A549 (cell line): ENCODE measurements at regions not wholly inside any gene's neighbourhood (a gene's known extent, or its start where the extent isn't known, plus 50 kb on each side); places are given as distances from the start of the nearest gene placed in this dataset.

Source experiments
- ATAC-seq, 2 experiments: fragments of 200-7000 bp in 1 of 2; fragments of >200 bp in 1 of 2; cut with Nextera tagmentation in 1 of 2; cut with Tn5 transposase in 1 of 2; 3 replicates each; pipeline versions ENCODE4 v1.8.0 to v1.9.1; 2018 to 2020; ENCODE audit warnings: mild to moderate bottlenecking in 1 of 2, moderate library complexity in 1 of 2
- CTCF ChIA-PET: fragments of 300-600 bp; sonication (Branson Sonifier 250); formaldehyde crosslinking; extraction: SDS; loops from one replicate; lab custom pipeline; 2021; ENCODE audit warnings: antibody characterized with exemption, inconsistent platforms; lab: Yijun Ruan, JAX
- POLR2A ChIA-PET: fragments of 350-600 bp; formaldehyde crosslinking; extraction: SDS; loops from one replicate; lab custom pipeline; 2021; ENCODE audit warnings: antibody characterized with exemption, inconsistent platforms; lab: Yijun Ruan, JAX
- DNase-seq, 2 experiments: peaks; one replicate each; pipeline versions ENCODE4 v3.0.0 to v3.0.0-alpha.2; 2011 to 2016; ENCODE audit warnings: low read depth in 1 of 2, low spot score in 1 of 2
- FAIRE-seq: peaks from 2 replicates; lab custom pipeline; 2011; peaks lifted over from hg19 to GRCh38; lab: Jason Lieb, UNC
- H3K27ac ChIP-seq, 2 experiments: fragments of >200 bp; sonication (Bioruptor Twin); formaldehyde crosslinking; 3 replicates each; pipeline ENCODE4 v1.5.1; 2016 to 2017
- H3K4me1 ChIP-seq: fragments of >200 bp; sonication (Bioruptor Twin); formaldehyde crosslinking; 3 replicates; pipeline ENCODE4 v1.6.1; 2016
- H3K4me2 ChIP-seq: fragments of >200 bp; sonication (Bioruptor Twin); formaldehyde crosslinking; 3 replicates; pipeline ENCODE4 v1.6.1; 2016
- H3K4me3 ChIP-seq: fragments of >200 bp; sonication (Bioruptor Twin); formaldehyde crosslinking; 3 replicates; pipeline ENCODE4 v1.5.1; 2016
- H3K9me3 ChIP-seq: fragments of >200 bp; sonication (Bioruptor Twin); formaldehyde crosslinking; 3 replicates; pipeline ENCODE4 v1.6.1; 2016
- CBX2 ChIP-seq: fragments of 200-600 bp; sonication (generic); IDR thresholded peaks from 2 replicates; pipeline ENCODE4 v1.6.1; 2016; ENCODE audit warnings: low read depth, mild to moderate bottlenecking, borderline replicate concordance
- CBX8 ChIP-seq: fragments of 200-600 bp; sonication (generic); IDR thresholded peaks from 2 replicates; pipeline ENCODE4 v1.6.1; 2016
- CHD4 ChIP-seq: fragments of 200-600 bp; sonication (generic); IDR thresholded peaks from 2 replicates; pipeline ENCODE4 v1.6.1; 2016; ENCODE audit warnings: antibody characterized with exemption, mild to moderate bottlenecking, borderline replicate concordance
- EHMT2 ChIP-seq: fragments of 200-600 bp; sonication (generic); IDR thresholded peaks from 2 replicates; pipeline ENCODE4 v1.6.1; 2016; ENCODE audit warnings: antibody characterized with exemption, low read depth, mild to moderate bottlenecking, moderate library complexity
- ESRRA ChIP-seq: fragments of 150-350 bp; IDR thresholded peaks from 2 replicates; pipeline ENCODE4 v1.6.1; 2014; ENCODE audit warnings: mild to moderate bottlenecking, low read length, borderline replicate concordance
- FOSL2 ChIP-seq, 2 experiments: fragments of 450-650 bp in 1 of 2; fragments of >200 bp in 1 of 2; sonication (Bioruptor Twin) in 1 of 2; formaldehyde crosslinking; IDR thresholded peaks; 2 replicates each; pipeline versions ENCODE4 v1.5.0 to v1.6.1; 2016 to 2020; ENCODE audit warnings: mild to moderate bottlenecking in 1 of 2, moderate library complexity in 1 of 2
- FOXS1 ChIP-seq: fragments of 250-450 bp; sonication (Bioruptor Pico); IDR thresholded peaks from 2 replicates; pipeline ENCODE4 v1.5.0; 2020; ENCODE audit warnings: mild to moderate bottlenecking, moderate library complexity
- GATA3 ChIP-seq: IDR thresholded peaks from 2 replicates; pipeline ENCODE4 v1.6.1; 2012; ENCODE audit warnings: borderline replicate concordance
- HDAC2 ChIP-seq: fragments of 200-600 bp; sonication (generic); IDR thresholded peaks from 2 replicates; pipeline ENCODE4 v1.6.1; 2016
- HOXB5 ChIP-seq: fragments of 250-450 bp; sonication (Bioruptor Pico); IDR thresholded peaks from 2 replicates; pipeline ENCODE4 v1.5.0; 2020; ENCODE audit warnings: mild to moderate bottlenecking, moderate library complexity
- JUN ChIP-seq, 2 experiments: fragments of >200 bp; sonication (Bioruptor Twin); formaldehyde crosslinking; IDR thresholded peaks; 2 replicates in 1 of 2; 3 replicates in 1 of 2; pipeline ENCODE4 v1.6.1; 2016 to 2017
- JUNB ChIP-seq: fragments of >200 bp; sonication (Bioruptor Twin); formaldehyde crosslinking; IDR thresholded peaks from 2 replicates; pipeline ENCODE4 v1.6.1; 2016
- RAD21 ChIP-seq, 2 experiments: fragments of >200 bp in 1 of 2; sonication (Bioruptor Twin) in 1 of 2; formaldehyde crosslinking in 1 of 2; IDR thresholded peaks in 1 of 2; conservative IDR thresholded peaks in 1 of 2; 2 replicates in 1 of 2; 3 replicates in 1 of 2; pipeline ENCODE4 v1.6.1; 2012 to 2018; ENCODE audit warnings: inconsistent platforms in 1 of 2
- RARB ChIP-seq: fragments of 250-450 bp; sonication (Bioruptor Pico); IDR thresholded peaks from 2 replicates; pipeline ENCODE4 v1.8.0; 2021; ENCODE audit warnings: mild to moderate bottlenecking, moderate library complexity
- RCOR1 ChIP-seq: fragments of 150-350 bp; IDR thresholded peaks from 2 replicates; pipeline ENCODE4 v1.6.1; 2014; ENCODE audit warnings: antibody characterized with exemption, low read length, low read depth
- RNF2 ChIP-seq: fragments of 200-600 bp; sonication (generic); IDR thresholded peaks from 2 replicates; pipeline ENCODE4 v1.6.1; 2016; ENCODE audit warnings: low read depth, mild to moderate bottlenecking, antibody characterized with exemption, moderate library complexity, borderline replicate concordance
- SMC3 ChIP-seq: fragments of >200 bp; sonication (Bioruptor Twin); formaldehyde crosslinking; IDR thresholded peaks from 3 replicates; pipeline ENCODE4 v1.6.1; 2018; ENCODE audit warnings: inconsistent platforms
- TP53 ChIP-seq: fragments of 250-450 bp; sonication (Bioruptor Pico); IDR thresholded peaks from 2 replicates; pipeline ENCODE4 v1.5.0; 2021; ENCODE audit warnings: mild to moderate bottlenecking, moderate library complexity
- WGBS: methylation state at CpG from one replicate; pipeline ENCODE4 v1.1.6; 2017; ENCODE audit errors: missing lambda C conversion rate; 5-methylcytosine and 5-hydroxymethylcytosine counted together
- TF ChIP-seq, protein P1 (sequence below): IDR thresholded peaks from 2 replicates; pipeline ENCODE4 v1.6.1; 2012
- TF ChIP-seq, protein P2 (sequence below): fragments of 250-450 bp; sonication (Bioruptor Pico); IDR thresholded peaks from 2 replicates; pipeline ENCODE4 v1.5.0; 2020; ENCODE audit warnings: low read depth, mild to moderate bottlenecking, moderate library complexity
- TF ChIP-seq, protein P3 (sequence below): fragments of 250-450 bp; sonication (Bioruptor Pico); IDR thresholded peaks from 2 replicates; pipeline ENCODE4 v1.5.0; 2021; ENCODE audit warnings: mild to moderate bottlenecking, moderate library complexity, borderline replicate concordance
- TF ChIP-seq, protein P4 (sequence below): IDR thresholded peaks from 2 replicates; pipeline ENCODE4 v1.6.1; 2012
- TF ChIP-seq, protein P5 (sequence below): fragments of 200-600 bp; sonication (generic); IDR thresholded peaks from 2 replicates; pipeline ENCODE4 v1.6.1; 2016; ENCODE audit warnings: antibody characterized with exemption, mild to moderate bottlenecking, moderate library complexity

DNA sequence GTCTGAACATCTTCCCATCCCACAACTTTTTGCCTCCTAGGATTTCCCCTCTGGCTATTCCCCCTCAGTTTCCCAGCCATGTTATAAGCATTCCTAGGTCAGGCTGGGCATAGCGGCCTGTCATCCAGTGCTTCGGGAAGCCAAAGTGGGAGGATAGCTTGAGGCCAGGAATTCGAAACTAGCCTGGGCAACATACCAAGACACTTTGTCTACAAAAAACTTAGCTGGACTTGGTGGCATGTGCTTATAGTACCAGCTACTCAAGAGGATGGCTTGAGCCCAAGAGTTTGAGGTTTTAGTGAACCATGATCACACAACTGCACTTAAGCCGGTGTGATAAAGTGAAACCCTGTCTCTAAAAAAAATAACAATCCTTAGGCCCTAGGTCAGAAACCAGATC, 447.4 kb downstream of the KIF16B start:
- Histone ChIP-seq H3K4me3 (no peak overlapping the region), H3K9me3 (no peaks in the 10 kb centered on the region; the same call in 2 of the 3 replicates), H3K27ac (no peak overlapping the region), H3K4me1 (no peaks in the 10 kb centered on the region), H3K4me2 (no peak overlapping the region)
- ChIA-PET CTCF (no interaction called here), POLR2A (no interaction called here)
- WGBS, result 54% methylated on average over 4 of the region's 4 CpGs
- ATAC-seq (no peak), DNase-seq (no peak), FAIRE-seq (no peak)
- no peak for TF ChIP-seq FOSL2 (IDR thresholded peaks at IDR 0.05)
- TF ChIP-seq FOSL2 (CRISPR knock-in tag; IDR thresholded peaks at IDR 0.05), result no peak
- TF ChIP-seq, protein P1, sequence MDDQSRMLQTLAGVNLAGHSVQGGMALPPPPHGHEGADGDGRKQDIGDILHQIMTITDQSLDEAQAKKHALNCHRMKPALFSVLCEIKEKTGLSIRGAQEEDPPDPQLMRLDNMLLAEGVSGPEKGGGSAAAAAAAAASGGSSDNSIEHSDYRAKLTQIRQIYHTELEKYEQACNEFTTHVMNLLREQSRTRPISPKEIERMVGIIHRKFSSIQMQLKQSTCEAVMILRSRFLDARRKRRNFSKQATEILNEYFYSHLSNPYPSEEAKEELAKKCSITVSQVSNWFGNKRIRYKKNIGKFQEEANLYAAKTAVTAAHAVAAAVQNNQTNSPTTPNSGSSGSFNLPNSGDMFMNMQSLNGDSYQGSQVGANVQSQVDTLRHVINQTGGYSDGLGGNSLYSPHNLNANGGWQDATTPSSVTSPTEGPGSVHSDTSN, result no peak
- TF ChIP-seq, protein P2, sequence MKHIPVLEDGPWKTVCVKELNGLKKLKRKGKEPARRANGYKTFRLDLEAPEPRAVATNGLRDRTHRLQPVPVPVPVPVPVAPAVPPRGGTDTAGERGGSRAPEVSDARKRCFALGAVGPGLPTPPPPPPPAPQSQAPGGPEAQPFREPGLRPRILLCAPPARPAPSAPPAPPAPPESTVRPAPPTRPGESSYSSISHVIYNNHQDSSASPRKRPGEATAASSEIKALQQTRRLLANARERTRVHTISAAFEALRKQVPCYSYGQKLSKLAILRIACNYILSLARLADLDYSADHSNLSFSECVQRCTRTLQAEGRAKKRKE (CRISPR knock-in tag), result no peak
- no peak for TF ChIP-seq RAD21 (conservative IDR thresholded peaks at IDR 0.05 in 1 of 2, IDR thresholded peaks at IDR 0.05 in 1 of 2)
- TF ChIP-seq HDAC2, result no peak
- TF ChIP-seq CHD4, result no peak
- no peak for TF ChIP-seq JUNB
- no peak for TF ChIP-seq RCOR1
- TF ChIP-seq CBX2, result no peak
- no peak for TF ChIP-seq JUN (IDR thresholded peaks at IDR 0.05)
- TF ChIP-seq HOXB5 (CRISPR knock-in tag), result no peak
- TF ChIP-seq, protein P3, sequence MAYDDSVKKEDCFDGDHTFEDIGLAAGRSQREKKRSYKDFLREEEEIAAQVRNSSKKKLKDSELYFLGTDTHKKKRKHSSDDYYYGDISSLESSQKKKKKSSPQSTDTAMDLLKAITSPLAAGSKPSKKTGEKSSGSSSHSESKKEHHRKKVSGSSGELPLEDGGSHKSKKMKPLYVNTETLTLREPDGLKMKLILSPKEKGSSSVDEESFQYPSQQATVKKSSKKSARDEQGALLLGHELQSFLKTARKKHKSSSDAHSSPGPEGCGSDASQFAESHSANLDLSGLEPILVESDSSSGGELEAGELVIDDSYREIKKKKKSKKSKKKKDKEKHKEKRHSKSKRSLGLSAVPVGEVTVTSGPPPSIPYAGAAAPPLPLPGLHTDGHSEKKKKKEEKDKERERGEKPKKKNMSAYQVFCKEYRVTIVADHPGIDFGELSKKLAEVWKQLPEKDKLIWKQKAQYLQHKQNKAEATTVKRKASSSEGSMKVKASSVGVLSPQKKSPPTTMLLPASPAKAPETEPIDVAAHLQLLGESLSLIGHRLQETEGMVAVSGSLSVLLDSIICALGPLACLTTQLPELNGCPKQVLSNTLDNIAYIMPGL (CRISPR knock-in tag), result no peak
- TF ChIP-seq FOXS1, result no peak
- no peak for TF ChIP-seq RNF2
- no peak for TF ChIP-seq SMC3

DNA sequence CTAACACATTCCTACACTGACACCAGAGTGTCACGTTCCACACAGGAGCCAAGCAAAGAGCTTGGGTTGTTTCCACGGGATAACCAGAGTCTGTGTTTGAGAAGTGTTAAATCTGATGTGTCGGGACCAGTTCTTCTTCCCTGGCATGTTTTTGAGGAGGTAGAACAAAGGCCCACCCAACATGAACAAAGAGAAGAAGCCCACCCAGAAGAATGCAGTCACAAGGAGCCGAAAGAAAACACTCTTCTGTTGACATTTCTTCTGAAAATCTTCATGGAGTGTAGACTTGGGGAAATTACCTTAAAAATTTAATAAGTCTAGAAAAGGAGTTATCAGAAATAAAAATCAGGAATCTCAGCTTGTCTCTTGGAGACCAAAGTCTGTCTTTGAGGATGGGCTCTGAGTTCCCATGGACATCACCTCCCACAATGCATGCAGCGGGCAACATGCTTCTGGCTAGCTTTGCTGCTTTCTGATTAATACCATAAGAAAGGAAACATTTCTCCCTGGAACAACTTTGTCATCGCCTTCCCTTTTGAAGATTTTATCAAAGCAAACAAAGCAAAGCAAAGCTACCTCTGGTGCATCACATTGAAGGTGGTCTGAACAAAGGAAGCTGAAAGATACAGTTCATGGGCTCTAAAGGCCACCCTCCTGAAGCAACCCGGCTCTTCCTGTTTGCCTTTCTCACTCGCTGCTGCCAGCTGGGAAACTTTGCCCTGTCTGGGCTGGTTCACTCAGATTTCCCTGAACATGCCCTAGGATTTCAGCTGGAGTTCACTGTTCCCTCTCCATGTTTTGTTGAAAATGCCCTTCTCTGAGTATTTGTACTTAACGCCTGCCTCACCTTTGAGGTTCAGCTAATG, 448.1 kb downstream of the KIF16B start:
- POLR2A ChIA-PET, result no interaction called here
- ATAC-seq, result no peak
- Histone ChIP-seq H3K4me3 (no peak overlapping the region), H3K4me2 (no peak overlapping the region), H3K27ac (no peak overlapping the region), H3K4me1 (no peaks in the 10 kb centered on the region)
- 32% methylated on average over 9 of the region's 9 CpGs for WGBS
- CTCF ChIA-PET, result no interaction called here
- DNase-seq, result no peak
- no peak for FAIRE-seq
- TF ChIP-seq, protein P4, sequence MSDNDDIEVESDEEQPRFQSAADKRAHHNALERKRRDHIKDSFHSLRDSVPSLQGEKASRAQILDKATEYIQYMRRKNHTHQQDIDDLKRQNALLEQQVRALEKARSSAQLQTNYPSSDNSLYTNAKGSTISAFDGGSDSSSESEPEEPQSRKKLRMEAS, result no peak
- TF ChIP-seq EHMT2 (no peak), RARB (no peak), ESRRA (no peak), GATA3 (no peak), TP53 (CRISPR knock-in tag) (no peak), CBX8 (no peak)
- TF ChIP-seq, protein P1, result no peak
- TF ChIP-seq, protein P5, sequence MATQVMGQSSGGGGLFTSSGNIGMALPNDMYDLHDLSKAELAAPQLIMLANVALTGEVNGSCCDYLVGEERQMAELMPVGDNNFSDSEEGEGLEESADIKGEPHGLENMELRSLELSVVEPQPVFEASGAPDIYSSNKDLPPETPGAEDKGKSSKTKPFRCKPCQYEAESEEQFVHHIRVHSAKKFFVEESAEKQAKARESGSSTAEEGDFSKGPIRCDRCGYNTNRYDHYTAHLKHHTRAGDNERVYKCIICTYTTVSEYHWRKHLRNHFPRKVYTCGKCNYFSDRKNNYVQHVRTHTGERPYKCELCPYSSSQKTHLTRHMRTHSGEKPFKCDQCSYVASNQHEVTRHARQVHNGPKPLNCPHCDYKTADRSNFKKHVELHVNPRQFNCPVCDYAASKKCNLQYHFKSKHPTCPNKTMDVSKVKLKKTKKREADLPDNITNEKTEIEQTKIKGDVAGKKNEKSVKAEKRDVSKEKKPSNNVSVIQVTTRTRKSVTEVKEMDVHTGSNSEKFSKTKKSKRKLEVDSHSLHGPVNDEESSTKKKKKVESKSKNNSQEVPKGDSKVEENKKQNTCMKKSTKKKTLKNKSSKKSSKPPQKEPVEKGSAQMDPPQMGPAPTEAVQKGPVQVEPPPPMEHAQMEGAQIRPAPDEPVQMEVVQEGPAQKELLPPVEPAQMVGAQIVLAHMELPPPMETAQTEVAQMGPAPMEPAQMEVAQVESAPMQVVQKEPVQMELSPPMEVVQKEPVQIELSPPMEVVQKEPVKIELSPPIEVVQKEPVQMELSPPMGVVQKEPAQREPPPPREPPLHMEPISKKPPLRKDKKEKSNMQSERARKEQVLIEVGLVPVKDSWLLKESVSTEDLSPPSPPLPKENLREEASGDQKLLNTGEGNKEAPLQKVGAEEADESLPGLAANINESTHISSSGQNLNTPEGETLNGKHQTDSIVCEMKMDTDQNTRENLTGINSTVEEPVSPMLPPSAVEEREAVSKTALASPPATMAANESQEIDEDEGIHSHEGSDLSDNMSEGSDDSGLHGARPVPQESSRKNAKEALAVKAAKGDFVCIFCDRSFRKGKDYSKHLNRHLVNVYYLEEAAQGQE, result no peak
- TF ChIP-seq, all 56 proteins: peak for 0
- H3K9me3 ChIP-seq, result no peaks in the 10 kb centered on the region; the same call in 2 of the 3 replicates
